ENCODE measurements at regions not wholly inside any gene's neighbourhood (a gene's known extent, or its start where the extent isn't known, plus 50 kb on each side); places are given as distances from the start of the nearest gene placed in this dataset.

GRCh38 chr10:131747251-131747650 is 153.6 kb upstream of the PPP2R2D start:
- TF ChIP-seq ZBTB49 (CRISPR knock-in tag; IDR thresholded peaks at IDR 0.05; ENCODE audit: borderline replicate concordance) = no peak
- no peak for TF ChIP-seq SAP130 (CRISPR knock-in tag; IDR thresholded peaks at IDR 0.05; ENCODE audit: low read depth)
- no peak for TF ChIP-seq HDAC2 (CRISPR knock-in tag; IDR thresholded peaks at IDR 0.05)
- TF ChIP-seq, protein P1, sequence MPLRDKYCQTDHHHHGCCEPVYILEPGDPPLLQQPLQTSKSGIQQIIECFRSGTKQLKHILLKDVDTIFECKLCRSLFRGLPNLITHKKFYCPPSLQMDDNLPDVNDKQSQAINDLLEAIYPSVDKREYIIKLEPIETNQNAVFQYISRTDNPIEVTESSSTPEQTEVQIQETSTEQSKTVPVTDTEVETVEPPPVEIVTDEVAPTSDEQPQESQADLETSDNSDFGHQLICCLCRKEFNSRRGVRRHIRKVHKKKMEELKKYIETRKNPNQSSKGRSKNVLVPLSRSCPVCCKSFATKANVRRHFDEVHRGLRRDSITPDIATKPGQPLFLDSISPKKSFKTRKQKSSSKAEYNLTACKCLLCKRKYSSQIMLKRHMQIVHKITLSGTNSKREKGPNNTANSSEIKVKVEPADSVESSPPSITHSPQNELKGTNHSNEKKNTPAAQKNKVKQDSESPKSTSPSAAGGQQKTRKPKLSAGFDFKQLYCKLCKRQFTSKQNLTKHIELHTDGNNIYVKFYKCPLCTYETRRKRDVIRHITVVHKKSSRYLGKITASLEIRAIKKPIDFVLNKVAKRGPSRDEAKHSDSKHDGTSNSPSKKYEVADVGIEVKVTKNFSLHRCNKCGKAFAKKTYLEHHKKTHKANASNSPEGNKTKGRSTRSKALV (CRISPR knock-in tag; IDR thresholded peaks at IDR 0.05) = no peak
- TF ChIP-seq ZNF713 (CRISPR knock-in tag; IDR thresholded peaks at IDR 0.05) = no peak
- TF ChIP-seq ZNF501 (CRISPR knock-in tag; IDR thresholded peaks at IDR 0.05) = no peak
- no peak for TF ChIP-seq POLR2A (IDR thresholded peaks at IDR 0.05; ENCODE audit: insufficient read depth in 1 of 2, low read depth in 2 of 2, low read length in 2 of 2)
- no peak for TF ChIP-seq NCOA1 (CRISPR knock-in tag; IDR thresholded peaks at IDR 0.05)
- TF ChIP-seq ZFAT (CRISPR knock-in tag; conservative IDR thresholded peaks at IDR 0.05) = no peak
- TF ChIP-seq, protein P2, sequence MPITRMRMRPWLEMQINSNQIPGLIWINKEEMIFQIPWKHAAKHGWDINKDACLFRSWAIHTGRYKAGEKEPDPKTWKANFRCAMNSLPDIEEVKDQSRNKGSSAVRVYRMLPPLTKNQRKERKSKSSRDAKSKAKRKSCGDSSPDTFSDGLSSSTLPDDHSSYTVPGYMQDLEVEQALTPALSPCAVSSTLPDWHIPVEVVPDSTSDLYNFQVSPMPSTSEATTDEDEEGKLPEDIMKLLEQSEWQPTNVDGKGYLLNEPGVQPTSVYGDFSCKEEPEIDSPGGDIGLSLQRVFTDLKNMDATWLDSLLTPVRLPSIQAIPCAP (CRISPR knock-in tag; IDR thresholded peaks at IDR 0.05; ENCODE audit: low read depth) = no peak
- BruUV-seq (replicated peaks) = no TSS peak
- H3K79me2 ChIP-seq (ENCODE audit: insufficient read depth, low read length) = no peaks in the 10 kb centered on the region
- H3K36me3 ChIP-seq (replicated peaks in 1 of 2; ENCODE audit: control insufficient read depth in 1 of 2, insufficient read depth in 2 of 2, low read length in 2 of 2) = no peaks in the 10 kb centered on the region
- H3K9ac ChIP-seq (ENCODE audit: insufficient read depth, low read depth, low read length) = no peak overlapping the region
- CTCF ChIA-PET (ENCODE audit: low intra/inter-chr PET ratio, low total read pairs) = no interaction called here
- no peak overlapping the region for H3K4me2 ChIP-seq (ENCODE audit: low read depth, low read length)
- H3K4me3 ChIP-seq (replicated peaks in 1 of 3; ENCODE audit: insufficient read depth in 1 of 3, low read depth in 2 of 3, low read length in 3 of 3) = no peak overlapping the region
- H2AFZ ChIP-seq (ENCODE audit: low read length) = no peak overlapping the region
- H4K20me1 ChIP-seq (ENCODE audit: insufficient read depth, low read length) = no peaks in the 10 kb centered on the region
- ATAC-seq (no peak), DNase-seq (ENCODE audit: low spot score) (no peak), FAIRE-seq (no peak)
- H3K27me3 ChIP-seq (ENCODE audit: control insufficient read depth in 1 of 2, insufficient read depth in 2 of 2, low read length in 2 of 2) = peaks cover 2 to 16% of the 10 kb centered on the region in 2 experiments; a peak in 3 of 5 replicates
- H3K4me1 ChIP-seq (ENCODE audit: insufficient read depth, low read length) = peaks cover 43% of the 10 kb centered on the region
- intact Hi-C loops (cut with micrococcal nuclease; ENCODE audit: unreplicated experiment) (no loop called here), in situ Hi-C loops (cut with HindIII; ENCODE audit: extremely low pct_ligation_motif_present, low pct_unique_long_range_greater_than_20kb) (no loop called here)
- WGBS (ENCODE audit: low lambda C conversion rate) = 61% methylated on average over 15 of the region's 16 CpGs
- no peaks in the 10 kb centered on the region for H3K9me3 ChIP-seq (ENCODE audit: low read length)
- POLR2A ChIA-PET = no interaction called here
- no peak overlapping the region for H3K27ac ChIP-seq (ENCODE audit: extremely low read length, insufficient read depth, low read length)
